ENCODE measurements at regions not wholly inside any gene's neighbourhood (a gene's known extent, or its start where the extent isn't known, plus 50 kb on each side); places are given as distances from the start of the nearest gene placed in this dataset.
"Not testable (repeated sequence)": the region's sequence is repeated elsewhere in the genome, so short reads cannot be mapped to it uniquely, and the experiment has no call there.

GRCh38 chr13:82088781-82089180, 1747.9 kb upstream of the SPRY2 start:
- intact Hi-C loops (cut with micrococcal nuclease): no loop called here
- Mint-ChIP-seq H3K4me3 (no peak overlapping the region), H3K27ac (no peak overlapping the region), H3K9me3 (peaks cover 32% of the 10 kb centered on the region), H3K4me1 (ENCODE audit: low read depth) (no peaks in the 10 kb centered on the region), H3K27me3 (no peaks in the 10 kb centered on the region), H3K36me3 (ENCODE audit: low read depth) (no peaks in the 10 kb centered on the region)

DNA sequence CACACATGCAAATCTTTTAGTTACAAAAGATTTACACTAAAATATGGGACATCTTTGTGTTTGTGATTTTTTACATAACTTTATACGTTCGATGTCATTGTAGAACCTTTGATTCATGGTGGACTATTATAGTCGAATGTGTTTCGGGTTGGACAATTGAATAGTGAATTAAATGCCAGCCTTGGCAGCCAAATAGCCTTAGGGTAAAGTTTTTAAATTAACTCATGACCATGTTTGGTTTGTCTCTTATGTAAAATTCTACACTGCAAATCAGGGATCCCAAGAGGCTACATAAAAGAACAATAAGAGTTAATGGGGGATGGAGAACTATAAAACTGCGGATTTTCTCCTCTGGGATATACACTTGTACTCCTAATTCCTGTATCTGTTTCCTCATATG, 1735.6 kb upstream of the SPRY2 start:
- Mint-ChIP-seq H3K27ac (no peak overlapping the region), H3K36me3 (ENCODE audit: low read depth) (no peaks in the 10 kb centered on the region), H3K27me3 (no peaks in the 10 kb centered on the region), H3K4me1 (ENCODE audit: low read depth) (no peaks in the 10 kb centered on the region), H3K4me3 (no peak overlapping the region), H3K9me3 (peaks cover 21% of the 10 kb centered on the region)
- intact Hi-C loops (cut with micrococcal nuclease): no loop called here

DNA sequence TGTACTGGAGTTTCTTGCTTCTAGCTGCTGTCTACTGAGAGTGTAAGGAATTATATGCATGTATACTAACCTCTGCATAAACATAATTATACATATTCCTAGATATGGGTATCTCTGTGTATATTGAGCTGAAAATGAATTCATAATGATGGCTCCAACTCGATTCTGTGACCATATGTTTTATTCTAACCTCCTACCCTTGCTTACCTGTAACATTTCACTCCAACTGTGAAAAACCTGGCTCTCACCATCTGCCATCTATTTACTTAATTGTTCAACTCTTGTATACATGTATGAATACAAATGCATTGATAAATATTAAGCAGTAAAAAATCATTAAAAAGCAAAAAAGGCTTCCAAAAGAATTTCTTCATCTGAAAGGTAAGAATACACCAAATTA, 1729.5 kb upstream of the SPRY2 start:
- Mint-ChIP-seq H3K9me3 (peaks cover 52% of the 10 kb centered on the region), H3K27ac (no peak overlapping the region), H3K27me3 (no peaks in the 10 kb centered on the region), H3K4me3 (no peak overlapping the region), H3K36me3 (ENCODE audit: low read depth) (no peaks in the 10 kb centered on the region), H3K4me1 (ENCODE audit: low read depth) (no peaks in the 10 kb centered on the region)
- intact Hi-C loops (cut with micrococcal nuclease): no loop called here

- Mint-ChIP-seq H3K4me3 (no peak overlapping the region), H3K36me3 (ENCODE audit: low read depth) (no peaks in the 10 kb centered on the region), H3K27ac (no peak overlapping the region), H3K9me3 (peaks cover 31% of the 10 kb centered on the region), H3K27me3 (no peaks in the 10 kb centered on the region), H3K4me1 (ENCODE audit: low read depth) (no peaks in the 10 kb centered on the region)
- intact Hi-C loops (cut with micrococcal nuclease): no loop called here
Observed at GRCh38 chr13:82062772-82063171, 1721.8 kb upstream of the SPRY2 start.

GRCh38 chr13:82058364-82058763, 1717.4 kb upstream of the SPRY2 start:
- Mint-ChIP-seq H3K4me3 (no peak overlapping the region), H3K4me1 (ENCODE audit: low read depth) (no peaks in the 10 kb centered on the region), H3K36me3 (ENCODE audit: low read depth) (no peaks in the 10 kb centered on the region), H3K27ac (no peak overlapping the region), H3K27me3 (no peaks in the 10 kb centered on the region), H3K9me3 (peaks cover 32% of the 10 kb centered on the region)
- intact Hi-C loops (cut with micrococcal nuclease): no loop called here

GRCh38 chr13:82045316-82045715, 1704.4 kb upstream of the SPRY2 start:
- H3K36me3 Mint-ChIP-seq (ENCODE audit: low read depth); intact Hi-C loops (cut with micrococcal nuclease); H3K4me1 Mint-ChIP-seq (ENCODE audit: low read depth); H3K27ac Mint-ChIP-seq; H3K27me3 Mint-ChIP-seq; H3K9me3 Mint-ChIP-seq; H3K4me3 Mint-ChIP-seq: not testable (repeated sequence)

DNA sequence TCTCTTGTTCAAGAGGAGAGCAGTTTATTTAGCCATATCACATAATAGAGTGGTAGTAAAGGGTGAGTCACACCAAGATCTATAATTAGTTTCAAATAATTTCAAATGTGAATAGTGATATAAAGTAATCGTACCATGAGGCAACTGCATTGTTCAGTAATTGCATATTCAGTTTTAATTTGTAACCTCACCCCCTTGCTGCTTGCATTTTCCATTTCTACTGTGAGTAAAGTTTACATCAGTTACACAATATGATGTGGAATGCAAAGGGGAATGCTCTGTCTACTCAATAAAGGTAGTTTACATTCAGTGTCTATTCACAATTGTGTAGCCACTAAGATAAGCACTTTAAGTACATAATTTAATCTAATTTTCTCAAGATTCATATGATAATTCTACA, 1695.7 kb upstream of the SPRY2 start:
- Mint-ChIP-seq H3K36me3 (ENCODE audit: low read depth) (no peaks in the 10 kb centered on the region), H3K27ac (no peak overlapping the region), H3K4me3 (no peak overlapping the region), H3K4me1 (ENCODE audit: low read depth) (no peaks in the 10 kb centered on the region), H3K9me3 (peaks cover 14% of the 10 kb centered on the region), H3K27me3 (no peaks in the 10 kb centered on the region)
- intact Hi-C loops (cut with micrococcal nuclease): no loop called here

GRCh38 chr13:82011355-82011754, 1670.4 kb upstream of the SPRY2 start:
- Mint-ChIP-seq H3K9me3 (peaks cover 15% of the 10 kb centered on the region), H3K36me3 (ENCODE audit: low read depth) (no peaks in the 10 kb centered on the region), H3K4me1 (ENCODE audit: low read depth) (no peaks in the 10 kb centered on the region), H3K27me3 (no peaks in the 10 kb centered on the region), H3K4me3 (no peak overlapping the region), H3K27ac (no peak overlapping the region)
- intact Hi-C loops (cut with micrococcal nuclease): no loop called here

- no peaks in the 10 kb centered on the region for H3K27me3 Mint-ChIP-seq
- intact Hi-C loops (cut with micrococcal nuclease): no loop called here
- H3K36me3 Mint-ChIP-seq (ENCODE audit: low read depth): no peaks in the 10 kb centered on the region
- H3K4me1 Mint-ChIP-seq (ENCODE audit: low read depth): no peaks in the 10 kb centered on the region
- no peak overlapping the region for H3K27ac Mint-ChIP-seq
- peaks cover 15% of the 10 kb centered on the region for H3K9me3 Mint-ChIP-seq
- H3K4me3 Mint-ChIP-seq: no peak overlapping the region
Observed at GRCh38 chr13:82010780-82011179, 1669.9 kb upstream of the SPRY2 start.

DNA sequence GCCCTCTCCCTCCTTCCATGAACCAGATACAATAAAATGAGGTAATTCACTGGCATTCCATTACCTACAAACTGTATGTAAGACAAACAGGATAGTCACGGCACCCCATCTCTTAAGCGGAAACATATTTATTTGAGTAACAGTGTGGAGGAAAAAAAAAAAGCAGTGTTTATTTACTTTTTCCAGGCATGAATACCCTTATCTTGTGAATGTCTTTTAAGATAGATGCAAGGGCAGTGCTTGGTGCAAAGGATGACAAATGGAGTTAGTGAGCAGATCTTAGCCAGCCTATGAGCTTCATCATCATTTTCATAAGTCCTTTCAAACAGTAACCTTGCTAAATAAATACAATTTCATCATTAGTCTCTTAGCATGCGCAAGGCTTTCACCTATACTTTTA, 1661.8 kb upstream of the SPRY2 start:
- H3K27ac Mint-ChIP-seq: no peak overlapping the region
- intact Hi-C loops (cut with micrococcal nuclease): no loop called here
- no peaks in the 10 kb centered on the region for H3K27me3 Mint-ChIP-seq
- no peak overlapping the region for H3K4me3 Mint-ChIP-seq
- no peaks in the 10 kb centered on the region for H3K9me3 Mint-ChIP-seq
- no peaks in the 10 kb centered on the region for H3K4me1 Mint-ChIP-seq (ENCODE audit: low read depth)
- H3K36me3 Mint-ChIP-seq (ENCODE audit: low read depth): no peaks in the 10 kb centered on the region

GRCh38 chr13:81995316-81995715, 1654.4 kb upstream of the SPRY2 start:
- Mint-ChIP-seq H3K9me3 (no peaks in the 10 kb centered on the region), H3K4me1 (ENCODE audit: low read depth) (no peaks in the 10 kb centered on the region), H3K36me3 (ENCODE audit: low read depth) (no peaks in the 10 kb centered on the region), H3K27ac (no peak overlapping the region), H3K4me3 (no peak overlapping the region), H3K27me3 (no peaks in the 10 kb centered on the region)
- intact Hi-C loops (cut with micrococcal nuclease): no loop called here

- intact Hi-C loops (cut with micrococcal nuclease): no loop called here
- no peak overlapping the region for H3K4me3 Mint-ChIP-seq
- H3K36me3 Mint-ChIP-seq (ENCODE audit: low read depth): no peaks in the 10 kb centered on the region
- H3K4me1 Mint-ChIP-seq (ENCODE audit: low read depth): no peaks in the 10 kb centered on the region
- peaks cover 35% of the 10 kb centered on the region for H3K9me3 Mint-ChIP-seq
- no peak overlapping the region for H3K27ac Mint-ChIP-seq
- no peaks in the 10 kb centered on the region for H3K27me3 Mint-ChIP-seq
Observed at GRCh38 chr13:81990652-81991051, 1649.7 kb upstream of the SPRY2 start.

- no peaks in the 10 kb centered on the region for H3K4me1 Mint-ChIP-seq (ENCODE audit: low read depth)
- no peak overlapping the region for H3K4me3 Mint-ChIP-seq
- intact Hi-C loops (cut with micrococcal nuclease): no loop called here
- H3K27ac Mint-ChIP-seq: no peak overlapping the region
- no peaks in the 10 kb centered on the region for H3K27me3 Mint-ChIP-seq
- no peaks in the 10 kb centered on the region for H3K36me3 Mint-ChIP-seq (ENCODE audit: low read depth)
- H3K9me3 Mint-ChIP-seq: peaks cover 45% of the 10 kb centered on the region
Observed at GRCh38 chr13:81988567-81988966, 1647.6 kb upstream of the SPRY2 start.

GRCh38 chr13:81987677-81988357, 1646.9 kb upstream of the SPRY2 start:
- peaks cover 45% of the 10 kb centered on the region for H3K9me3 Mint-ChIP-seq

GRCh38 chr13:81987159-81987558, 1646.2 kb upstream of the SPRY2 start:
- Mint-ChIP-seq H3K9me3 (peaks cover 51% of the 10 kb centered on the region), H3K36me3 (ENCODE audit: low read depth) (no peaks in the 10 kb centered on the region), H3K4me1 (ENCODE audit: low read depth) (no peaks in the 10 kb centered on the region), H3K27me3 (no peaks in the 10 kb centered on the region), H3K27ac (no peak overlapping the region), H3K4me3 (no peak overlapping the region)
- intact Hi-C loops (cut with micrococcal nuclease): no loop called here

More at GRCh38 chr13:81987677-81988357, 1646.9 kb upstream of the SPRY2 start:
- intact Hi-C loops (cut with micrococcal nuclease): no loop called here
- no peaks in the 10 kb centered on the region for H3K36me3 Mint-ChIP-seq (ENCODE audit: low read depth)
- H3K27ac Mint-ChIP-seq: no peak overlapping the region
- H3K4me3 Mint-ChIP-seq: no peak overlapping the region
- H3K4me1 Mint-ChIP-seq (ENCODE audit: low read depth): no peaks in the 10 kb centered on the region
- no peaks in the 10 kb centered on the region for H3K27me3 Mint-ChIP-seq

All from dendritic cell treated with granulocyte-macrophage colony-stimulating factor and Interleukin-4, amounts not matched to agents 40 ng/mL and 50 ng/mL, for 4 days (primary cell).